D721Med (cell line): ENCODE measurements at regions not wholly inside any gene's neighbourhood (a gene's known extent, or its start where the extent isn't known, plus 50 kb on each side); places are given as distances from the start of the nearest gene placed in this dataset.
A peak's percentile ranks its signal among the peaks of the same experiment; 100 is the strongest.

Source experiments
- DNase-seq: peaks from one replicate; pipeline ENCODE4 v3.0.0; 2011; ENCODE audit warnings: low spot score; ENCODE audit not compliant: insufficient read length
- FAIRE-seq: peaks from 2 replicates; lab custom pipeline; 2011; peaks lifted over from hg19 to GRCh38; lab: Jason Lieb, UNC
- CTCF ChIP-seq: IDR thresholded peaks from 2 replicates; pipeline ENCODE4 v1.5.1; 2012; ENCODE audit warnings: mild to moderate bottlenecking, control low read depth; ENCODE audit not compliant: insufficient read depth; ENCODE audit errors: missing control alignments

- FAIRE-seq (no peak), DNase-seq (no peak)
- TF ChIP-seq CTCF, result no peak
Measured at GRCh38 chrX:13903405-13903804, 86.5 kb upstream of the GPM6B start.

- no peak for DNase-seq
- no peak for FAIRE-seq
- TF ChIP-seq CTCF, result no peak
Measured at GRCh38 chrX:13902406-13902805, 85.5 kb upstream of the GPM6B start.

- no peak for TF ChIP-seq CTCF
- DNase-seq (no peak), FAIRE-seq (no peak)
Measured at GRCh38 chrX:13901354-13901753, 84.5 kb upstream of the GPM6B start.

GRCh38 chrX:13900351-13900750 lies 83.5 kb upstream of the GPM6B start:
- FAIRE-seq (no peak), DNase-seq (no peak)
- TF ChIP-seq CTCF, result no peak

- FAIRE-seq (no peak), DNase-seq (no peak)
- TF ChIP-seq CTCF, result no peak
Measured at GRCh38 chrX:13899607-13900006, 82.7 kb upstream of the GPM6B start.

- FAIRE-seq (no peak), DNase-seq (no peak)
- TF ChIP-seq CTCF, result no peak
Measured at GRCh38 chrX:13898603-13899002, 81.7 kb upstream of the GPM6B start.

- FAIRE-seq (no peak), DNase-seq (no peak)
- TF ChIP-seq CTCF, result peak; percentile 15
Measured at GRCh38 chrX:13898083-13898482, 81.2 kb upstream of the GPM6B start.
